H1 (cell line): ENCODE measurements at regions not wholly inside any gene's neighbourhood (a gene's known extent, or its start where the extent isn't known, plus 50 kb on each side); places are given as distances from the start of the nearest gene placed in this dataset.

Experiments used
- CTCF ChIA-PET: fragments of 300-600 bp; sonication (Branson Sonifier 250); formaldehyde crosslinking; loops from one replicate; lab custom pipeline; 2021; ENCODE audit not compliant: partially characterized antibody; lab: Charles Lee
- POLR2A ChIA-PET: fragments of 300-600 bp; sonication (Branson Sonifier 250); formaldehyde crosslinking; loops from one replicate; lab custom pipeline; 2021; ENCODE audit warnings: inconsistent platforms; ENCODE audit not compliant: partially characterized antibody; lab: Charles Lee
- DNase-seq, 2 experiments: peaks; one replicate each; pipeline versions ENCODE4 v3.0.0 to v3.0.0-alpha.2; 2010 to 2022; ENCODE audit warnings: low spot score in 2 of 2, low read depth in 1 of 2, mixed read lengths in 1 of 2
- FAIRE-seq: peaks from 2 replicates; lab custom pipeline; 2011; peaks lifted over from hg19 to GRCh38; lab: Jason Lieb, UNC
- H2AFZ ChIP-seq: 2 replicates; pipeline ENCODE4 v1.8.1; 2012; ENCODE audit warnings: low read length, inconsistent platforms
- H2AK5ac ChIP-seq: 2 replicates; pipeline ENCODE4 v1.6.1; 2013; ENCODE audit warnings: low read depth, low read length
- H2BK120ac ChIP-seq: replicated peaks from 2 replicates; pipeline ENCODE3; 2013; ENCODE audit warnings: low read depth, low read length, inconsistent platforms
- H2BK12ac ChIP-seq: 2 replicates; pipeline ENCODE4 v1.6.1; 2013; ENCODE audit warnings: low read depth, low read length
- H2BK15ac ChIP-seq: 2 replicates; pipeline ENCODE4 v1.6.1; 2013; ENCODE audit warnings: low read length
- H2BK20ac ChIP-seq: 2 replicates; pipeline ENCODE4 v1.6.1; 2013; ENCODE audit warnings: low read length
- H2BK5ac ChIP-seq: 2 replicates; pipeline ENCODE4 v1.6.1; 2013; ENCODE audit warnings: low read depth, low read length
- H3K14ac ChIP-seq: 2 replicates; pipeline ENCODE4 v1.6.1; 2013; ENCODE audit warnings: inconsistent platforms; ENCODE audit not compliant: insufficient read length
- H3K18ac ChIP-seq: 2 replicates; pipeline ENCODE4 v1.6.1; 2013; ENCODE audit warnings: low read length; ENCODE audit errors: extremely low read depth
- H3K23ac ChIP-seq: 2 replicates; pipeline ENCODE4 v1.6.1; 2013; ENCODE audit warnings: inconsistent platforms; ENCODE audit not compliant: insufficient read length
- H3K23me2 ChIP-seq: 2 replicates; pipeline ENCODE4 v1.6.1; 2013; ENCODE audit warnings: low read depth, low read length
- H3K27ac ChIP-seq: 2 replicates; pipeline ENCODE4 v1.6.1; 2011; ENCODE audit warnings: low read depth, low read length, inconsistent platforms
- H3K27me3 ChIP-seq, 4 experiments: replicated peaks in 1 of 4; 1 replicate in 1 of 4; 2 replicates in 3 of 4; pipeline versions ENCODE4 v1.6.1 to v1.8.1; 2011 to 2013; ENCODE audit warnings: low read length in 3 of 4, mild to moderate bottlenecking in 3 of 4, inconsistent platforms in 2 of 4, mixed read lengths in 2 of 4, moderate library complexity in 1 of 4; ENCODE audit not compliant: control insufficient read depth in 3 of 4, insufficient read depth in 3 of 4; ENCODE audit errors: extremely low read depth in 1 of 4
- H3K36me3 ChIP-seq, 4 experiments: 2 replicates each; pipeline versions ENCODE4 v1.6.1 to v1.8.1; 2011 to 2013; ENCODE audit warnings: mild to moderate bottlenecking in 4 of 4, low read length in 3 of 4, moderate library complexity in 2 of 4, control low read depth in 1 of 4, inconsistent platforms in 1 of 4; ENCODE audit not compliant: insufficient read depth in 4 of 4, control insufficient read depth in 2 of 4
- H3K4ac ChIP-seq: replicated peaks from 2 replicates; pipeline ENCODE3; 2013; ENCODE audit warnings: low read length, low read depth, mixed read lengths, inconsistent platforms; ENCODE audit not compliant: insufficient read length
- H3K4me1 ChIP-seq, 4 experiments: replicated peaks in 1 of 4; 1 replicate in 1 of 4; 2 replicates in 3 of 4; pipeline versions ENCODE4 v1.6.1 to v1.8.1; 2011 to 2013; ENCODE audit warnings: low read length in 3 of 4, inconsistent platforms in 2 of 4, mixed read lengths in 1 of 4; ENCODE audit not compliant: insufficient read depth in 4 of 4, control insufficient read depth in 3 of 4
- H3K4me2 ChIP-seq, 2 experiments: 2 replicates each; pipeline versions ENCODE4 v1.6.1 to v1.8.1; 2011 to 2013; ENCODE audit warnings: low read depth in 2 of 2, low read length in 2 of 2, control low read depth in 1 of 2, inconsistent platforms in 1 of 2, mild to moderate bottlenecking in 1 of 2; ENCODE audit not compliant: insufficient read depth in 1 of 2
- H3K4me3 ChIP-seq, 4 experiments: fragments of 200-600, 300-600 bp in 1 of 4; sonication (generic), shearing (Covaris generic), sonication (Bioruptor Twin) in 1 of 4; 2 replicates each; pipeline versions ENCODE4 v1.5.1 to v1.8.1; 2011 to 2016; ENCODE audit warnings: low read length in 4 of 4, low read depth in 3 of 4, control low read depth in 2 of 4, inconsistent platforms in 2 of 4, mild to moderate bottlenecking in 2 of 4, mixed read lengths in 1 of 4, moderate library complexity in 1 of 4; ENCODE audit not compliant: insufficient read depth in 2 of 4; ENCODE audit errors: extremely low read depth in 1 of 4
- H3K56ac ChIP-seq: replicated peaks from 2 replicates; pipeline ENCODE3; 2013; ENCODE audit warnings: low read depth, mild to moderate bottlenecking, mixed read lengths, low read length, inconsistent platforms; ENCODE audit not compliant: insufficient read length
- H3K79me1 ChIP-seq: 2 replicates; pipeline ENCODE4 v1.6.1; 2013; ENCODE audit warnings: low read depth, low read length, control low read depth
- H3K79me2 ChIP-seq, 2 experiments: 2 replicates each; pipeline versions ENCODE4 v1.6.1 to v1.8.1; 2012 to 2013; ENCODE audit warnings: low read length in 2 of 2, mild to moderate bottlenecking in 2 of 2, inconsistent platforms in 1 of 2; ENCODE audit not compliant: insufficient read depth in 2 of 2, control insufficient read depth in 1 of 2
- H3K9ac ChIP-seq, 4 experiments: replicated peaks in 1 of 4; 1 replicate in 1 of 4; 2 replicates in 3 of 4; pipeline versions ENCODE4 v1.6.1 to v1.8.1; 2011 to 2013; ENCODE audit warnings: low read depth in 3 of 4, low read length in 3 of 4, control low read depth in 2 of 4, mild to moderate bottlenecking in 2 of 4, moderate library complexity in 2 of 4, inconsistent platforms in 1 of 4; ENCODE audit errors: extremely low read depth in 1 of 4
- H3K9me3 ChIP-seq, 2 experiments: 2 replicates each; pipeline versions ENCODE4 v1.6.1 to v1.8.1; 2012 to 2013; ENCODE audit warnings: mild to moderate bottlenecking in 2 of 2, moderate library complexity in 2 of 2, control low read depth in 1 of 2, inconsistent platforms in 1 of 2, low read depth in 1 of 2, low read length in 1 of 2, mixed read lengths in 1 of 2; ENCODE audit not compliant: insufficient read depth in 2 of 2
- H4K20me1 ChIP-seq, 2 experiments: replicated peaks in 1 of 2; 2 replicates each; pipeline versions ENCODE3 to v1.8.1; 2011 to 2013; ENCODE audit warnings: inconsistent platforms in 2 of 2, low read length in 2 of 2, mild to moderate bottlenecking in 1 of 2; ENCODE audit not compliant: insufficient read depth in 2 of 2, control insufficient read depth in 1 of 2
- H4K5ac ChIP-seq: 2 replicates; pipeline ENCODE4 v1.6.1; 2013; ENCODE audit warnings: low read length, low read depth, mixed read lengths, inconsistent platforms; ENCODE audit not compliant: insufficient read length
- H4K8ac ChIP-seq: 2 replicates; pipeline ENCODE4 v1.8.0; 2013; ENCODE audit warnings: mild to moderate bottlenecking, moderate library complexity, low read length, inconsistent platforms; ENCODE audit not compliant: insufficient read depth; ENCODE audit errors: extremely low read depth
- H4K91ac ChIP-seq: replicated peaks from 2 replicates; pipeline ENCODE3; 2013; ENCODE audit warnings: low read length, mixed read lengths, inconsistent platforms; ENCODE audit not compliant: insufficient read length
- CBX8 ChIP-seq: fragments of 300-800, 300-1000 bp; sonication (generic); IDR thresholded peaks from 2 replicates; pipeline ENCODE4 v1.7.1; 2016; ENCODE audit warnings: low read depth, low read length, borderline replicate concordance
- CHD1 ChIP-seq: IDR thresholded peaks from 2 replicates; pipeline ENCODE4 v1.6.1; 2012; ENCODE audit warnings: low read depth, low read length, improper control_type of control experiment
- CREB1 ChIP-seq: IDR thresholded peaks from 2 replicates; pipeline ENCODE4 v1.6.1; 2012; ENCODE audit warnings: inconsistent platforms
- EGR1 ChIP-seq: IDR thresholded peaks from 2 replicates; pipeline ENCODE4 v1.6.1; 2011; ENCODE audit warnings: low read depth, low read length, borderline replicate concordance
- KDM5A ChIP-seq: fragments of 200-600 bp; IDR thresholded peaks from 2 replicates; pipeline ENCODE4 v1.7.1; 2012; ENCODE audit warnings: mild to moderate bottlenecking, low read length, inconsistent platforms, mixed read lengths
- POU5F1 ChIP-seq: IDR thresholded peaks from 2 replicates; pipeline ENCODE4 v1.6.1; 2011; ENCODE audit warnings: low read depth, mild to moderate bottlenecking, low read length, moderate library complexity
- RAD21 ChIP-seq, 2 experiments: IDR thresholded peaks in 1 of 2; conservative IDR thresholded peaks in 1 of 2; 2 replicates each; pipeline ENCODE4 v1.6.1; 2011; ENCODE audit warnings: low read depth in 2 of 2, low read length in 2 of 2, improper control_type of control experiment in 1 of 2, inconsistent platforms in 1 of 2, mild to moderate bottlenecking in 1 of 2, moderate library complexity in 1 of 2
- SIN3A ChIP-seq, 2 experiments: IDR thresholded peaks in 1 of 2; conservative IDR thresholded peaks in 1 of 2; 2 replicates each; pipeline ENCODE4 v1.6.1; 2011 to 2012; ENCODE audit warnings: low read length in 2 of 2, improper control_type of control experiment in 1 of 2, low read depth in 1 of 2, mild to moderate bottlenecking in 1 of 2
- SP1 ChIP-seq: IDR thresholded peaks from 2 replicates; pipeline ENCODE4 v1.6.1; 2011; ENCODE audit warnings: low read depth, low read length
- TAF1 ChIP-seq: IDR thresholded peaks from 2 replicates; pipeline ENCODE4 v1.6.1; 2011; ENCODE audit warnings: mild to moderate bottlenecking, low read depth, low read length
- WGBS, 2 experiments: shearing (Covaris generic) in 1 of 2; methylation state at CpG; one replicate each; pipeline versions ENCODE4 v1.1.6 to v1.1.7; 2013 to 2015; ENCODE audit warnings: low lambda C conversion rate in 2 of 2, mixed read lengths in 2 of 2, inconsistent platforms in 1 of 2, low coverage in 1 of 2, missing lambda C conversion rate in 1 of 2; ENCODE audit not compliant: insufficient replicate concordance in 2 of 2, insufficient coverage in 1 of 2, insufficient read length in 1 of 2; ENCODE audit errors: extremely low coverage in 1 of 2, missing lambda C conversion rate in 1 of 2; 5-methylcytosine and 5-hydroxymethylcytosine counted together

GRCh38 chr17:69690531-69690930, 276.0 kb downstream of the MAP2K6 start:
- H3K4me2 ChIP-seq: no peak overlapping the region
- no peaks in the 10 kb centered on the region for H3K4me1 ChIP-seq
- H2AFZ ChIP-seq: no peak overlapping the region
- H3K79me1 ChIP-seq: no peaks in the 10 kb centered on the region
- ChIA-PET CTCF (interaction anchor here (1.6 kb wide), 1 partner anchor 83 kb away, joined by 6 read pairs; no protein-coding TSS in a partner anchor), POLR2A (no interaction called here)
- no peak overlapping the region for H3K23ac ChIP-seq
- H2BK5ac ChIP-seq: no peak overlapping the region
- H3K23me2 ChIP-seq: no peaks in the 10 kb centered on the region; the same call in 1 of the 2 replicates
- no peak overlapping the region for H3K14ac ChIP-seq
- H2BK12ac ChIP-seq: no peak overlapping the region
- no peak overlapping the region for H3K56ac ChIP-seq
- no peak overlapping the region for H3K4me3 ChIP-seq
- no peak overlapping the region for H2BK120ac ChIP-seq
- 91% methylated on average over 1 of the region's 1 CpG; no CpG with 5 or more reads in 1 of the 2 experiments for WGBS, 2 experiments
- no peak overlapping the region for H2AK5ac ChIP-seq
- no peaks in the 10 kb centered on the region for H4K20me1 ChIP-seq
- no peak overlapping the region for H3K9ac ChIP-seq
- DNase-seq (no peak), FAIRE-seq (no peak)
- no peak overlapping the region for H4K5ac ChIP-seq
- no peaks in the 10 kb centered on the region for H3K9me3 ChIP-seq
- TF ChIP-seq TAF1 (no peak), CHD1 (no peak), POU5F1 (no peak), KDM5A (no peak), CREB1 (no peak), EGR1 (no peak), SIN3A (conservative IDR thresholded peaks at IDR 0.05 in 1 of 2, IDR thresholded peaks at IDR 0.05 in 1 of 2; ENCODE audit: low read depth in 1 of 2, low read length in 2 of 2) (no peak), SP1 (no peak), CBX8 (no peak), RAD21 (IDR thresholded peaks at IDR 0.05 in 1 of 2, conservative IDR thresholded peaks at IDR 0.05 in 1 of 2; ENCODE audit: low read depth in 2 of 2, low read length in 2 of 2) (no peak)
- H2BK20ac ChIP-seq: no peak overlapping the region
- no peaks in the 10 kb centered on the region for H3K27me3 ChIP-seq
- H3K18ac ChIP-seq: no peak overlapping the region
- H3K79me2 ChIP-seq: no peaks in the 10 kb centered on the region
- no peak overlapping the region for H4K8ac ChIP-seq
- H3K36me3 ChIP-seq: no peaks in the 10 kb centered on the region
- H2BK15ac ChIP-seq: no peak overlapping the region
- no peak overlapping the region for H3K4ac ChIP-seq
- no peak overlapping the region for H4K91ac ChIP-seq
- no peak overlapping the region for H3K27ac ChIP-seq
